ENCODE measurements at regions not wholly inside any gene's neighbourhood (a gene's known extent, or its start where the extent isn't known, plus 50 kb on each side); places are given as distances from the start of the nearest gene placed in this dataset.

GRCh38 chr9:87123830-87124229 lies 176.5 kb upstream of the GAS1 start:
- no CpG with 5 or more reads among the region's 3 CpGs for WGBS (ENCODE audit: extremely low coverage, insufficient read length, low lambda C conversion rate)
- H3K27me3 Mint-ChIP-seq (ENCODE audit: low read depth): peaks cover 2% of the 10 kb centered on the region; the same call in 1 of the 2 replicates
- no peak overlapping the region for H3K14ac ChIP-seq (ENCODE audit: insufficient read depth, low read length)

More at GRCh38 chr9:87123830-87124229, 176.5 kb upstream of the GAS1 start:
- no peaks in the 10 kb centered on the region for H3K36me3 Mint-ChIP-seq (ENCODE audit: insufficient read depth in 1 of 3, low read depth in 3 of 3)
- Histone ChIP-seq H4K91ac (ENCODE audit: insufficient read length, low read depth, low read length) (no peak overlapping the region), H3K18ac (ENCODE audit: insufficient read length, low read depth, low read length) (no peak overlapping the region), H3K27ac (ENCODE audit: insufficient read length, low read depth, low read length) (no peak overlapping the region), H2BK120ac (ENCODE audit: low read depth, low read length, poor library complexity, severe bottlenecking) (no peak overlapping the region), H3K4me2 (ENCODE audit: insufficient read depth, insufficient read length, low read length) (no peak overlapping the region), H3T11ph (ENCODE audit: low read length) (no peak overlapping the region), H4K8ac (replicated peaks; ENCODE audit: insufficient read length, low read depth, low read length) (no peak overlapping the region), H2BK15ac (ENCODE audit: low read depth, low read length) (no peak overlapping the region), H2AFZ (ENCODE audit: low read length) (no peak overlapping the region), H3K9me3 (ENCODE audit: control insufficient read depth, low read depth, low read length) (no peaks in the 10 kb centered on the region), H3K27me3 (ENCODE audit: insufficient read depth, low read length) (no peaks in the 10 kb centered on the region), H3K79me2 (ENCODE audit: insufficient read depth, low read length) (no peaks in the 10 kb centered on the region), H2BK5ac (ENCODE audit: insufficient read length, low read length) (no peak overlapping the region), H3K23me2 (ENCODE audit: insufficient read length, low read depth, low read length, poor library complexity, severe bottlenecking) (no peaks in the 10 kb centered on the region), H3K4me1 (ENCODE audit: insufficient read depth, low read length) (no peaks in the 10 kb centered on the region), H4K5ac (ENCODE audit: insufficient read length, low read depth, low read length) (no peak overlapping the region), H2BK12ac (ENCODE audit: insufficient read length, low read depth, low read length) (no peak overlapping the region), H4K20me1 (ENCODE audit: control insufficient read depth, insufficient read depth, insufficient read length) (no peaks in the 10 kb centered on the region), H3K79me1 (ENCODE audit: insufficient read depth, low read depth, low read length, poor library complexity, severe bottlenecking) (no peaks in the 10 kb centered on the region), H3K9ac (ENCODE audit: extremely low read depth, insufficient read length, low read length) (no peak overlapping the region), H2BK20ac (ENCODE audit: low read depth, low read length, poor library complexity, severe bottlenecking) (no peak overlapping the region), H2AK5ac (ENCODE audit: insufficient read length, low read length) (no peak overlapping the region), H3K56ac (ENCODE audit: insufficient read length, low read depth, low read length) (no peak overlapping the region), H3K23ac (ENCODE audit: insufficient read length, low read depth, low read length) (no peak overlapping the region), H3K4ac (ENCODE audit: low read depth, low read length) (no peak overlapping the region)
- no peak overlapping the region for H3K27ac Mint-ChIP-seq
- H3K4me1 Mint-ChIP-seq: no peaks in the 10 kb centered on the region
- H3K9me3 Mint-ChIP-seq: no peaks in the 10 kb centered on the region
- DNase-seq: no peak
- no peak for TF ChIP-seq CTCF (conservative IDR thresholded peaks at IDR 0.05)
- no peak overlapping the region for H3K4me3 Mint-ChIP-seq
